Activated CD4-positive, alpha-beta T cell treated with anti-CD3 and anti-CD28 coated beads for 36 hours (primary cell): ENCODE measurements at regions not wholly inside any gene's neighbourhood (a gene's known extent, or its start where the extent isn't known, plus 50 kb on each side); places are given as distances from the start of the nearest gene placed in this dataset.

Experiments
- ATAC-seq: fragments of 200-7000 bp; cut with Tn5 transposase; one replicate; pipeline ENCODE4 v1.10.0; 2021; ENCODE audit warnings: mild to moderate bottlenecking, moderate library complexity
- CTCF ChIA-PET: fragments of 350-600 bp; sonication (Branson Sonifier 250); formaldehyde crosslinking; loops from one replicate; lab custom pipeline; 2021; ENCODE audit warnings: antibody characterized with exemption; lab: Charles Lee
- POLR2A ChIA-PET: fragments of 350-600 bp; sonication (Branson Sonifier 250); formaldehyde crosslinking; loops from one replicate; lab custom pipeline; 2021; ENCODE audit warnings: antibody characterized with exemption, inconsistent platforms; lab: Charles Lee
- DNase-seq: peaks from one replicate; pipeline ENCODE4 v3.0.0-alpha.2; 2020
- H3K27ac Mint-ChIP-seq: one replicate; pipeline ENCODE4 v1.8.0; 2021; ENCODE audit warnings: mixed read lengths
- H3K27me3 Mint-ChIP-seq: one replicate; pipeline ENCODE4 v1.8.0; 2021; ENCODE audit warnings: mixed read lengths
- H3K36me3 Mint-ChIP-seq: one replicate; pipeline ENCODE4 v1.8.0; 2021; ENCODE audit warnings: low read depth, mixed read lengths
- H3K4me1 Mint-ChIP-seq: one replicate; pipeline ENCODE4 v1.8.0; 2021; ENCODE audit warnings: mixed read lengths
- H3K4me3 Mint-ChIP-seq: one replicate; pipeline ENCODE4 v1.8.0; 2021; ENCODE audit warnings: mild to moderate bottlenecking, moderate library complexity, mixed read lengths
- H3K9me3 Mint-ChIP-seq: one replicate; pipeline ENCODE4 v1.8.0; 2021; ENCODE audit warnings: low read depth, mixed read lengths
- intact Hi-C, 2 experiments: fragments of 100-400 bp; cut with DNase I in 1 of 2; cut with micrococcal nuclease in 1 of 2; formaldehyde crosslinking; loops; one replicate each; pipeline versions ENCODE4 v1.14.2 to v1.15.1; 2022 to 2024; cut with DNase I, micrococcal nuclease

DNA sequence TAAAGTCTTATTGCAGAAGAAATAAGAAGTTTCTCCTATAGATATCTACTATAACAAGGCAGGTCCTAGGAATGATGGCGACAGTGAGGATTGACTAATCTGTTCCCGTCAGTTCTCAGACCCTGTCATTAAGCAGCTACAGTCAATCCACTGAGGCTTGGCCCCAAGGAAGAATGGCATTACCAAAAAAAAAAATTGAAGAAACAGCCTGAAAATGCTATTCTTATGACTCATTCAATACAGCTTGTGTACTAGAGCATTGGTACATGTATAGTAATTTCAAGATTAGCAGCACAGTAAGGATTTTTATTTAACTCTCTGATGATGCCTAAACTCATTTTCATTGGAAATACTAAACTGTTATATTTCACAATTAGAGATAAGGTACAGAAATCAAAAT lies 1096.1 kb upstream of the NXPH2 start:
- Mint-ChIP-seq H3K27me3 (no peaks in the 10 kb centered on the region), H3K36me3 (no peaks in the 10 kb centered on the region), H3K27ac (no peak overlapping the region), H3K9me3 (peaks cover 10% of the 10 kb centered on the region), H3K4me1 (no peaks in the 10 kb centered on the region), H3K4me3 (no peak overlapping the region)
- intact Hi-C loops, result no loop called here
- CTCF ChIA-PET, result no interaction called here
- ATAC-seq, result no peak
- no peak for DNase-seq
- POLR2A ChIA-PET, result no interaction called here

DNA sequence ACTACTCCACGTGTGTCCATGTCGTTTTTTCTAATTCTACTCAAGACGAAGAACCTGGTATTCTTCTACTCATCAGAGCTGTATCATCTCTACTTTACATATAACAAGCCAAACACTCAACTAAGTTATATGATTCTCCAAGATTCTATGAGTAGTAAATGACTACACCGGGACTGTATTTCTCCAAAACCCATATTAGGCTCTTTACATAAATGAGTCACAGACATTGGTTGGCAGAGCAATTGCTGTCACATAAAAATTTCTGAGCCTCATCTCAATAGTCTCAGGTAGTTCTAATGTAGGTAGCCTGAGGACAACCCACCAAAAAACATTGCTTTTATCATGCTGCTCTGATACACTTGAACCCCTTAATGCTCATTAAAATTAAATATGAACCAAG lies 1092.3 kb upstream of the NXPH2 start:
- H3K9me3 Mint-ChIP-seq, result peaks cover 13% of the 10 kb centered on the region
- H3K27me3 Mint-ChIP-seq, result no peaks in the 10 kb centered on the region
- DNase-seq, result no peak
- no peak overlapping the region for H3K27ac Mint-ChIP-seq
- intact Hi-C loops, result no loop called here
- no peaks in the 10 kb centered on the region for H3K4me1 Mint-ChIP-seq
- POLR2A ChIA-PET, result no interaction called here
- no peak for ATAC-seq
- no peaks in the 10 kb centered on the region for H3K36me3 Mint-ChIP-seq
- CTCF ChIA-PET, result no interaction called here
- no peak overlapping the region for H3K4me3 Mint-ChIP-seq

DNA sequence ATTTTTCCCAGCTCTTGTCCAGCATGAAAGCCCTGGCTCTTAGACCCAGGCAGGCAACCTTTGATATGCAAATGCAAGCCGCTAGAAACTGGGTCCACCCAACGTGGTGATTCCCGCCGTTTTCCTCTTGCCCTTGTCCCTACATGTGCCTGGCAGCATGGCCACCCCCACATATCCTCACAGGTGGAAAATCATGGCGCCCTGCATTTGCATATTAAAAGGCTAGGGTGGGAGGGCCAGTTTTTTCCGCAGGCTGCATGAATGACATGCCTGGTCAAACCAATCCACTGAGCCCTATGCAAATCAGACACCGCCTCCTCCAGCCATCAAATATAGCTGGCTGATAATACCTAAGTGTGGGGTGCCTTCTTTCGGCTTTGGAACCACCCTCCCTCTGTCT lies 1091.8 kb upstream of the NXPH2 start:
- CTCF ChIA-PET, result no interaction called here
- peaks cover 10% of the 10 kb centered on the region for H3K9me3 Mint-ChIP-seq
- no peaks in the 10 kb centered on the region for H3K27me3 Mint-ChIP-seq
- H3K27ac Mint-ChIP-seq, result no peak overlapping the region
- DNase-seq (no peak), ATAC-seq (no peak)
- no peaks in the 10 kb centered on the region for H3K4me1 Mint-ChIP-seq
- no peak overlapping the region for H3K4me3 Mint-ChIP-seq
- no peaks in the 10 kb centered on the region for H3K36me3 Mint-ChIP-seq
- POLR2A ChIA-PET, result no interaction called here
- intact Hi-C loops, result no loop called here

DNA sequence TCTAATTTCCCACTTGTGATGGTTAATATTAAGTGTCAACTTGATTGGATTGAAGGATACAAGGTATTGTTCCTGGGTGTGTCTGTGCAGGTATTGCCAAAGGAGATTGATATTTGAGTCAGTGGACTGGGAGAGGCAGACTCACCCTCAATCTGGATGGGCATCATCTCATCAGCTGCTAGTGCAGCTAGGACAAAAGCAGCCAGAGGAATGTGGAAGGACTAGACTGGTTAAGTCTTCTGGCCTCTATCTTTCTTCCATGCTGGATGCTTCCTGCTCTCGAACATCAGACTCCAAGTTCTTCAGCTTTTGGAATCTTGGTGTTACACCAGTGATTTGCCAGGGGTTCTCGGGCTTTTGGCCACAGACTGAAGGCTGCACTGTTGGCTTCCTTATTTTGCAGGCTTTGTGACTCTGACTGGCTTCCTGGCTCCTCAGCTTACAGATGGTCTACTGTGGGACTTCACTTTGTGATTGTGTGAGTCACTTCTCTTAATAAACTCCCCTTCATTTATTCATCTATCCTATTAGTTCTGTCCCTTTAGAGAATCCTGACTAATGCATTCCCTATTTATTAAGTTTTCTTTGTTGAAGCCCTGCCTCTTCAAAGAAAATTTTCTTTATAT lies 1087.5 kb upstream of the NXPH2 start:
- CTCF ChIA-PET, result no interaction called here
- Mint-ChIP-seq H3K36me3 (no peaks in the 10 kb centered on the region), H3K4me1 (no peaks in the 10 kb centered on the region), H3K27me3 (no peaks in the 10 kb centered on the region), H3K9me3 (peaks cover 17% of the 10 kb centered on the region), H3K4me3 (no peak overlapping the region), H3K27ac (no peak overlapping the region)
- intact Hi-C loops, result no loop called here
- POLR2A ChIA-PET, result no interaction called here
- ATAC-seq (no peak), DNase-seq (no peak)

DNA sequence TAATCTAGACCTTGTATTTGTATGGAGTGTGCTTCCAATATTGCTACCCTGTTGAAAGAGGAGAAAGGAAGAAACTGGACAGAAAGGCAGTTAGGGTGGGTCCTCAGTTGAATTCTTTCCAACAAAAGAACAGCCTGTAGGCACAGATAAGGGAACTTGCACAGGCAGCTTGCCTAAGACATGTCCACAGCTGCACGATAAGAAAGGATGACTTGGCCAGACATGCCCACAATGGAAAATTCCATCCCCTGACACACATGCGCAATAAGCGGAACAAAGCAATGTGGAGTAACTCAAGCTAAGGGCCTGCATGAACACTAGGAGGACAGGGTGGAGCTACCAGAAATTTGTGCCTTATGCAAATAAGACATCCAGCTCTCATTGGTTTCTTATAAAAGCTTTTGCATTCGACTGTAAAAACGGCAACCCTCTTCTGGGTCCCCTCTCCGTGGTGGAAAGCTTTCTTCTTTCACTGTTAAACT lies 1084.7 kb upstream of the NXPH2 start:
- peaks cover 20% of the 10 kb centered on the region for H3K9me3 Mint-ChIP-seq
- DNase-seq, result no peak
- CTCF ChIA-PET, result no interaction called here
- intact Hi-C loops, result no loop called here
- no peaks in the 10 kb centered on the region for H3K36me3 Mint-ChIP-seq
- POLR2A ChIA-PET, result no interaction called here
- no peak for ATAC-seq
- no peaks in the 10 kb centered on the region for H3K4me1 Mint-ChIP-seq
- no peak overlapping the region for H3K27ac Mint-ChIP-seq
- no peak overlapping the region for H3K4me3 Mint-ChIP-seq
- no peaks in the 10 kb centered on the region for H3K27me3 Mint-ChIP-seq

DNA sequence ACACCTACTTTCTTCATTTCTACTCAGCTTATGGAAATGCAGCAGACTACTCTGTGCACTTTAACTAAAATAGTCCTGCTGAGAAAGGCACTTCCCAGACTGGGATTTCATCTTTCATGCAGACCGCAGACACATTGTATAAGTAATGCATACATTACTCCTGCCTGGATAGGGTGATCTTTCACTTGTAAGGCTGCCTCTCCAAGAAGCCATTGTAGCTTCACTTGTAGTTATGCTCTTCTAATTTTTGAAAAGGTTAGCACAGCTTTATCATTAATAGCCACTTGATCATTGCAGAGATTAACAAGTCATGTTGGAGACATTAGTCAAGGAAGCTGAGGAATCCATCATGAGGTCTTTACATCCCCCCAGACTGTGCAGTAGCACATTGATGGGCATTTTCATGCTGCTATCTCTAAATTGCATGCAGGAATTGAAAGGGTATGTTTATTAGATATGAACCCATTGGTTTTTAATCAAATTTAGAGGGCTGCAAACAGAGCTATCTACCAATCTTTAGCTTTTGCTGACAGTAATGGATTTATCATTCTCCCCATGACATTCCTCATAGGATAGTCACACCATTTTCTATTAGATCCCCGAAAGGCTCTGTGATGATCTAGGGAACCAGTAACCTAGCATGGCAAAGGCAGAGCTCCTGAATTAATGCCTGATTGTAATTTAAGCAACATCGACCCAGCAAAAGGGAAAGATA lies 1074.7 kb upstream of the NXPH2 start:
- no peaks in the 10 kb centered on the region for H3K27me3 Mint-ChIP-seq
- no peaks in the 10 kb centered on the region for H3K4me1 Mint-ChIP-seq
- intact Hi-C loops, result no loop called here
- CTCF ChIA-PET, result no interaction called here
- H3K9me3 Mint-ChIP-seq, result peaks cover 6% of the 10 kb centered on the region
- POLR2A ChIA-PET, result no interaction called here
- no peaks in the 10 kb centered on the region for H3K36me3 Mint-ChIP-seq
- DNase-seq (no peak), ATAC-seq (no peak)
- no peak overlapping the region for H3K4me3 Mint-ChIP-seq
- H3K27ac Mint-ChIP-seq, result no peak overlapping the region

DNA sequence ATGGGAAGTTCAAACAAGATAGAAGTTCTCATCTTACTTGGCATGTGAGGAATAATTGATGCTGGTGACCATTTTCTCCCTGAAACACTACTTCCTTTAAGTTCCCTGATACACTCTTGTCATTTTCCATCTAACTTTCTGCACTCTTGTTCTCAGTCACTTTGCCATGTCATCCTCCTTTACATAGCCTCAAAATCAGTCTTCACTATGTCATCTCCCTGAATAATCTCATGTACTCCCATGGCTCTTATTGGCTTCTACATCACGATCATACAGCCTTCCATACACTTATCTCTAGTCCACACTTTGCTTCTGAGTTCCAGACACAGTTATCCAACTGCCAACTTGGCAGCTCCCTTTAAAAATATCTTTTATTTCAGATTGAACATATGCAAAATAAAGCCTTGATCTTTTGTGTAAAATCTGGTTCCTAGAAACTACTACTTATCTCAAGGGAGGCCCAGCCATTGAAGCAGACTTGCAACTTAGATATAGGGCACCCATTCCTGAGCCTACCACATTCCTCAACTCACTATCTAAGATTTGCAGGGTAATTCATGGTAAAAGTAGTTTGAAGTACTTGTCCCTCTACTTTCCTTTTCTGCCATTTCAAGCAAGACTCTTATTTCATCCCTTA lies 1070.2 kb upstream of the NXPH2 start:
- H3K4me1 Mint-ChIP-seq, result no peaks in the 10 kb centered on the region
- intact Hi-C loops, result no loop called here
- peaks cover 3% of the 10 kb centered on the region for H3K9me3 Mint-ChIP-seq
- ChIA-PET CTCF (no interaction called here), POLR2A (no interaction called here)
- no peak overlapping the region for H3K4me3 Mint-ChIP-seq
- H3K27ac Mint-ChIP-seq, result no peak overlapping the region
- DNase-seq (no peak), ATAC-seq (no peak)
- no peaks in the 10 kb centered on the region for H3K36me3 Mint-ChIP-seq
- H3K27me3 Mint-ChIP-seq, result no peaks in the 10 kb centered on the region

DNA sequence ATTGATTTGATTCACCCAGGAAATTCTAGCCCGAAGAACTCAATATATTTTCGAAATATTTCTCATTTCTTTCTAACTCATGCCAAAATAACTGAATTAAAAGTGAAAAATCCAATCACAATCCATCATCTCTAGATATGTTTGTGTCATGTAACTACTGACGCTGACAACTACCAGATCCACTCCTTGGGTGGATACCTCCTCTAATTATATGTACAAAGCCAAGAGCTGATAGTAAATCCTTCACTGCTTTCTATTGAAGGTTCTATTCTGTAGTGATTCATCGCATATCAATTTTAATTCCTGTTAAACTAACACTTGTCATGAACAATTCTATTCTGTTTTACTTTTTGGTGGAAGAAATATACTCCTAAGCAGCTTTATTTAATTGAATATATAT lies 1056.6 kb upstream of the NXPH2 start:
- intact Hi-C loops, result no loop called here
- Mint-ChIP-seq H3K27me3 (no peaks in the 10 kb centered on the region), H3K36me3 (no peaks in the 10 kb centered on the region)

DNA sequence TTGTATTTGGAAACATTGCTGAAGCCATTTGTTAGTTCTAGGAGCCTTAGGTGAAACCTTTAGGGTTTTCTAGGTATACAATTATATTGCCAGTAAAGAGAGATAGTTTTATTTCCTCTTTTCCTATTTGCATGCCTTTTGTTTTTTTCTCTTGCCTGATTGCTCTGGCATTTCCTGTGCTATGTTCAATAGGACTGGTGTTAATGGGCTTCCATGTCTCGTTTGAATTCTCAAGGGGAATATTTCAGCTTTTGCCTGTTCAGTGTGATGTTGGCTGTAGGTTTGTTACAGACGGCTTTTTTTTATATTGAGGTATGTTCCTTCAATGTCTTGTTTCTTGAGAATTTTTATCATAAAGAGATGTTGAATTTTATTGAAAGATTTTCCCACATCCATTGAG lies 1054.9 kb upstream of the NXPH2 start:
- ChIA-PET POLR2A (no interaction called here), CTCF (no interaction called here)
- Mint-ChIP-seq H3K4me3 (no peak overlapping the region), H3K9me3 (peaks cover 18% of the 10 kb centered on the region), H3K36me3 (no peaks in the 10 kb centered on the region), H3K4me1 (no peaks in the 10 kb centered on the region), H3K27ac (no peak overlapping the region), H3K27me3 (no peaks in the 10 kb centered on the region)
- no peak for ATAC-seq
- intact Hi-C loops, result no loop called here
- no peak for DNase-seq

More for the DNA sequence above, 1056.6 kb upstream of the NXPH2 start:
- DNase-seq (no peak), ATAC-seq (no peak)
- ChIA-PET POLR2A (no interaction called here), CTCF (no interaction called here)
- H3K27ac Mint-ChIP-seq, result no peak overlapping the region
- H3K9me3 Mint-ChIP-seq, result peaks cover 18% of the 10 kb centered on the region
- H3K4me3 Mint-ChIP-seq, result no peak overlapping the region
- H3K4me1 Mint-ChIP-seq, result no peaks in the 10 kb centered on the region

DNA sequence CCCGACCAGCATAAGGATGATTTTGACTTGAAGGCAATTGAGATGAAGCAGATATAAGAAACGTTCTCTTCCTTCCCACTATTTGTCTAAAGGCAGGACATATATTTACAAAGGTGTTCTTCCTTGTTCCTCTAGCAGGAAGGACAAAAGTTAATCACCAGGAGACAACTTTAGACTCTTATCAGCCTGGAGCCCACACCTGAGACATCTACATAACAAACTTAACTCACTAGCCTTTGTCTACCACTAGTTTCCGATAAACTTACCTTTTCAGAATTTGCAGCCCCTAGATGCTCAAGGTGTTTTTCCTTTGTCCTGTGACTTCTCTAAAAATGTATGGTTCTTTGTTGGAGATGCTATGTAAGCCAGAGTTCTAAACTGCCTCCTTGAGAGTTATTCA lies 1047.8 kb upstream of the NXPH2 start:
- ATAC-seq (no peak), DNase-seq (no peak)
- Mint-ChIP-seq H3K27me3 (no peaks in the 10 kb centered on the region), H3K27ac (no peak overlapping the region), H3K9me3 (peaks cover 8% of the 10 kb centered on the region), H3K36me3 (no peaks in the 10 kb centered on the region), H3K4me1 (no peaks in the 10 kb centered on the region), H3K4me3 (no peak overlapping the region)
- CTCF ChIA-PET, result no interaction called here
- intact Hi-C loops, result no loop called here
- POLR2A ChIA-PET, result no interaction called here

DNA sequence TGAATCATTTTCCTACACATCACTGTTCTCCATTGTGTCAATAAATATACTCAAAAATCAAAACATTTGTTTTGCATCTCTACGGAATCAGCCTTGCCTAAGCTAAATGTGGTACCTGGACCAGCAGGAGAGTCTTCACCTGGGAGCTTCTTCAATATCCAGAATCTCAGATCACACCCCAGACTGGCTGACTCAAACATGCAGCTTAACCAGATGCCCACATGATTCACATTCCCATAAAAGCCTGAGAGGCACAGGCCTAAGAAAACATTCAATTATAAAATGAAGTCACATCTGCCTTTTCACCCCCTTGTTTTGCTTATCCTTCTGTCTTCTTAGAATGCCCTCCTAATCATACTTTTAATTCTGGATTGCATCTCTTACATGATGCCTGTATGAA lies 1045.5 kb upstream of the NXPH2 start:
- ChIA-PET CTCF (no interaction called here), POLR2A (no interaction called here)
- ATAC-seq (no peak), DNase-seq (no peak)
- Mint-ChIP-seq H3K4me3 (no peak overlapping the region), H3K27me3 (no peaks in the 10 kb centered on the region), H3K9me3 (peaks cover 8% of the 10 kb centered on the region), H3K36me3 (no peaks in the 10 kb centered on the region), H3K4me1 (no peaks in the 10 kb centered on the region), H3K27ac (no peak overlapping the region)
- intact Hi-C loops, result no loop called here

DNA sequence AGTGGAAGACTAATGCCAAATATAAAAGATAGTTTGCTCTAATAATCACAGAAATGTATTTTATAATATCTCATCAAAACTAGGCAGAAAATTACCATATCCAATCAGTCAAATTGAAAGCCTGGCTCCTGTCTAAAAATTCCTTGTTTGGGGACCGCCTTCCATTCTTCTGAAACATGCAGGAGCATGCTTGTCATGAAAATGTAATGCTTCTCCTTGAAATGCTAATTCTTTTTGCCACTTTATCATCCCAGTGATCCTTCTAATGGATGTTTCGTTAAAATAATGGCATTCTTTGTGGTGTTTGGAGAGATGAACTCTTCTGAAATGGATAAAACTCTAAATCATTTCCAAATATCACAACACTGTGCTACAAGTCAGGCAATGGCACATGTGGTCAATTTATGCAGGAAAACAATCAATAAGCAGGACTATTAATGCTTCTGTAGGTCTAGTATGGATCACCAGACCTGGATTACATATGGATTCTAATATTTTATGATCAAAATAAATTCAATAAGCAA lies 1039.1 kb upstream of the NXPH2 start:
- ChIA-PET POLR2A (no interaction called here), CTCF (no interaction called here)
- H3K27ac Mint-ChIP-seq, result no peak overlapping the region
- no peaks in the 10 kb centered on the region for H3K4me1 Mint-ChIP-seq
- peaks cover 12% of the 10 kb centered on the region for H3K9me3 Mint-ChIP-seq
- DNase-seq (no peak), ATAC-seq (no peak)
- no peak overlapping the region for H3K4me3 Mint-ChIP-seq
- no peaks in the 10 kb centered on the region for H3K36me3 Mint-ChIP-seq
- intact Hi-C loops, result no loop called here
- H3K27me3 Mint-ChIP-seq, result no peaks in the 10 kb centered on the region
